Posterior vena cava (tissue), 2 donors: ENCODE measurements at regions not wholly inside any gene's neighbourhood (a gene's known extent, or its start where the extent isn't known, plus 50 kb on each side); places are given as distances from the start of the nearest gene placed in this dataset.

Experiments
- DNase-seq: peaks from one replicate; pipeline ENCODE4 v3.0.0-alpha.2; 2020; ENCODE audit warnings: low spot score
- intact Hi-C, 2 donors: fragments of 100-400 bp; cut with DNase I; formaldehyde crosslinking; loops; one replicate each; pipeline versions ENCODE4 v1.14.1 to v1.14.2; 2022 to 2023
- donor health status: DM: yes; HTN: yes; CAD: no.
- donor health status: DM: yes; HTN: yes; CAD: no.

- intact Hi-C loops, result no loop called here
- no peak for DNase-seq
Observed at GRCh38 chr2:64196963-64197362, 52.7 kb upstream of the PELI1 start.

- no peak for DNase-seq
- intact Hi-C loops, result loop anchor here in 1 of 2 donors (10.0 kb wide), 1 partner anchor 476 kb away; no protein-coding TSS in a partner anchor
Observed at GRCh38 chr2:64201151-64201550, 56.9 kb upstream of the PELI1 start.

GRCh38 chr2:64202206-64202845 is 58.1 kb upstream of the PELI1 start:
- intact Hi-C loops, result loop anchor here in 1 of 2 donors (10.0 kb wide), 1 partner anchor 478 kb away; no protein-coding TSS in a partner anchor
- no peak for DNase-seq

- intact Hi-C loops, result loop anchor here in 1 of 2 donors (10.0 kb wide), 1 partner anchor 478 kb away; no protein-coding TSS in a partner anchor
- DNase-seq, result no peak
Observed at GRCh38 chr2:64203131-64203857, 59.1 kb upstream of the PELI1 start.

- intact Hi-C loops, result loop anchor here in 1 of 2 donors (10.0 kb wide), 1 partner anchor 479 kb away; no protein-coding TSS in a partner anchor
- peak; percentile 84 for DNase-seq
Observed at GRCh38 chr2:64203858-64204632, 59.8 kb upstream of the PELI1 start.

GRCh38 chr2:64204703-64205102 is 60.5 kb upstream of the PELI1 start:
- no peak for DNase-seq
- intact Hi-C loops, result loop anchor here in 1 of 2 donors (10.0 kb wide), 1 partner anchor 480 kb away; no protein-coding TSS in a partner anchor

GRCh38 chr2:64205415-64205814 is 61.2 kb upstream of the PELI1 start:
- intact Hi-C loops, result loop anchor here in 1 of 2 donors (10.0 kb wide), 1 partner anchor 481 kb away; no protein-coding TSS in a partner anchor
- no peak for DNase-seq

- DNase-seq, result no peak
- intact Hi-C loops, result loop anchor here in 1 of 2 donors (10.0 kb wide), 1 partner anchor 483 kb away; no protein-coding TSS in a partner anchor
Observed at GRCh38 chr2:64207573-64207972, 63.4 kb upstream of the PELI1 start.

- intact Hi-C loops, result no loop called here
Observed at GRCh38 chr2:64210816-64211215, 66.6 kb upstream of the PELI1 start.

GRCh38 chr2:64211276-64211921 is 67.2 kb upstream of the PELI1 start:
- DNase-seq, result no peak
- intact Hi-C loops, result no loop called here

More at GRCh38 chr2:64210816-64211215, 66.6 kb upstream of the PELI1 start:
- DNase-seq, result no peak

GRCh38 chr2:64212346-64212745 is 68.1 kb upstream of the PELI1 start:
- DNase-seq, result no peak
- intact Hi-C loops, result no loop called here

- intact Hi-C loops, result no loop called here
- DNase-seq, result no peak
Observed at GRCh38 chr2:64212801-64213321, 68.6 kb upstream of the PELI1 start.

GRCh38 chr2:64213532-64214275 is 69.5 kb upstream of the PELI1 start:
- intact Hi-C loops, result no loop called here
- no peak for DNase-seq

GRCh38 chr2:64214281-64215115 is 70.3 kb upstream of the PELI1 start:
- no peak for DNase-seq
- intact Hi-C loops, result no loop called here

- intact Hi-C loops, result no loop called here
- DNase-seq, result no peak
Observed at GRCh38 chr2:64217198-64217869, 73.1 kb upstream of the PELI1 start.

- intact Hi-C loops, result no loop called here
Observed at GRCh38 chr2:64218137-64218802, 74.0 kb upstream of the PELI1 start.

More at GRCh38 chr2:64218137-64218802, 74.0 kb upstream of the PELI1 start:
- no peak for DNase-seq
